DLD1 (cell line): ENCODE measurements at regions not wholly inside any gene's neighbourhood (a gene's known extent, or its start where the extent isn't known, plus 50 kb on each side); places are given as distances from the start of the nearest gene placed in this dataset.
"Not testable (repeated sequence)": the region's sequence is repeated elsewhere in the genome, so short reads cannot be mapped to it uniquely, and the experiment has no call there.

Experiments
- in situ Hi-C: cut with HindIII; loops from 2 replicates; pipeline ENCODE4 v1.10.0; 2017; ENCODE audit warnings: low sequenced_read_pairs

GRCh38 chr13:61144301-61144700, 271.3 kb downstream of the PCDH20 start:
- in situ Hi-C loops, result no loop called here

GRCh38 chr13:61142506-61142905, 273.1 kb downstream of the PCDH20 start:
- in situ Hi-C loops, result no loop called here

- in situ Hi-C loops, result no loop called here
Measured at GRCh38 chr13:61138857-61139256, 276.8 kb downstream of the PCDH20 start.

GRCh38 chr13:61136515-61136914, 279.1 kb downstream of the PCDH20 start:
- in situ Hi-C loops, result no loop called here

GRCh38 chr13:61136093-61136492, 279.6 kb downstream of the PCDH20 start:
- in situ Hi-C loops, result no loop called here

GRCh38 chr13:61135583-61135982, 280.1 kb downstream of the PCDH20 start:
- in situ Hi-C loops, result no loop called here

- in situ Hi-C loops, result no loop called here
Measured at GRCh38 chr13:61128850-61129645, 286.6 kb downstream of the PCDH20 start.

GRCh38 chr13:61123538-61124289, 291.9 kb downstream of the PCDH20 start:
- in situ Hi-C loops, result no loop called here

- in situ Hi-C loops, result no loop called here
Measured at GRCh38 chr13:61113140-61113658, 302.4 kb downstream of the PCDH20 start.

- in situ Hi-C loops, result no loop called here
Measured at GRCh38 chr13:61111529-61111928, 304.1 kb downstream of the PCDH20 start.

GRCh38 chr13:61110732-61111131, 304.9 kb downstream of the PCDH20 start:
- in situ Hi-C loops, result no loop called here

GRCh38 chr13:61109741-61110140, 305.9 kb downstream of the PCDH20 start:
- in situ Hi-C loops, result no loop called here

GRCh38 chr13:61107989-61108388, 307.7 kb downstream of the PCDH20 start:
- in situ Hi-C loops, result no loop called here

GRCh38 chr13:61095885-61096284, 319.8 kb downstream of the PCDH20 start:
- in situ Hi-C loops, result no loop called here

GRCh38 chr13:61094865-61095264, 320.8 kb downstream of the PCDH20 start:
- in situ Hi-C loops, result no loop called here

GRCh38 chr13:61089894-61090293, 325.8 kb downstream of the PCDH20 start:
- in situ Hi-C loops, result not testable (repeated sequence)

- in situ Hi-C loops, result no loop called here
Measured at GRCh38 chr13:61086087-61086486, 329.6 kb downstream of the PCDH20 start.

- in situ Hi-C loops, result no loop called here
Measured at GRCh38 chr13:61084988-61085387, 330.7 kb downstream of the PCDH20 start.

GRCh38 chr13:61078976-61079770, 336.5 kb downstream of the PCDH20 start:
- in situ Hi-C loops, result no loop called here

- in situ Hi-C loops, result no loop called here
Measured at GRCh38 chr13:61052175-61052574, 363.5 kb downstream of the PCDH20 start.

- in situ Hi-C loops, result no loop called here
Measured at GRCh38 chr13:61045251-61045650, 370.4 kb downstream of the PCDH20 start.
